Left ventricle myocardium superior (tissue), 1 donor: ENCODE measurements at regions not wholly inside any gene's neighbourhood (a gene's known extent, or its start where the extent isn't known, plus 50 kb on each side); places are given as distances from the start of the nearest gene placed in this dataset.

ENCODE experiments used
- ATAC-seq: fragments of 200-7000 bp; cut with Tn5 transposase; one replicate; pipeline ENCODE4 v1.9.1; 2020; ENCODE audit warnings: mild to moderate bottlenecking, moderate library complexity
- DNase-seq: peaks from one replicate; pipeline ENCODE4 v3.0.0-alpha.2; 2020
- intact Hi-C: fragments of 100-400 bp; cut with micrococcal nuclease; formaldehyde crosslinking; loops from one replicate; pipeline ENCODE4 v1.11.0; 2022
- donor health status: DM: no; HTN: yes; CAD: no; lungs with severe emphysema.

DNA sequence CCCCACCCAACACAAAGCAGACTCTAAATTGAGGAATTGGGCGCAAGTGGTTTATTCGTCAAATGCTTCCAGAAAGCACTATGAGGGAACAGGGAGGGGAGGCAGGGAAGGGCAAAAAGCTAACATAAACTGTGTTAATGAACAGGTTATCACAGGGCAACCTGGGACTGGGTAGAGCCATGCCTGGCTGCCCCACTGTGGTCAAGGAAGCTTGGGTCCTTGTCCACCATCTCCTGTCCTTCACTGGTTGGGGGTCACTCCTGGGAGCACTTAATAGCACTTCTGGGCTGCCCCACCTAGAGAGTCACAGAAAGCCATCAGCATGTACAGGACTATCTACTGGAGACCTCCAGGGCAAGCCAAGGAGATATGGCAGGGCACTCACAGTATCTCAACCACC is 102.3 kb downstream of the LINC00237 start:
- intact Hi-C loops = no loop called here
- DNase-seq = no peak
- ATAC-seq = no peak

DNA sequence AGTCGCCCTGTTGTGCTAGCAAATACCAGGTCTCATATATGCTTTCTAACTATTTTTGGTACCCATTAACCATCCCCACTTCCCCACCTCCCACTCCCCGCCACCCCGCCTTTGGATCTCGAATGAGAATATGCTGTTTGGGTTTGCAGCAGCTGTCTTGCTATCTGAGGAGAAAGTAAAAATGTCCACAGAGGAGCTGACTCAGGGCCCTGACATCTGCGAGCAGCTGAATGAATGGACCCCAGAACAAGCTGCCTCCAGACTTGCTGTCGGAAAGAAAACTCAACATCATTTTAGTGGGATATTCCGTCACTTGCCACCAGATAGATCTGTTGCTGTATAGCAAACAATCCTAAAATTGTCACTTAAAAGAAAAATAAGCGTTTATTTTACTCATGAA is 103.7 kb downstream of the LINC00237 start:
- intact Hi-C loops = no loop called here
- ATAC-seq = no peak
- DNase-seq = no peak

DNA sequence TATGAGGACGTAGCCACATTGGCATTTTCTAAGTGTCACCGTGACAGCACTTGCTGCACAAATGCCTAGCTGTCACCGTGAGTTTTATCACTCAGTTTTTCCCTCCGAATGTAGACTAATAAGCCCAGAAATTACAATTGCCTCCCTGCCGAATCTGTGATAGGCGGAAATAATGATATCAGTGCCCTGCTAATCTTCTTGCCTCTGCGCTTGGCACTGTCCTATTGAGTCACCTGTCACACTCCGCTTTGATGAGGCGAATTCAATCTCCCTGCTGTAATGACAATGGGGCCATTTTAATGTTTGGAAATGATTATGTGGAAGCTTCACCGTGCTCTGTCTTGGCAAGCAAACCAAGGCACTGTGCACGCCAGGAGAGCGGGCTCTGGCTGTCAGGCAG is 112.8 kb downstream of the LINC00237 start:
- intact Hi-C loops = no loop called here
- no peak for DNase-seq
- no peak for ATAC-seq

DNA sequence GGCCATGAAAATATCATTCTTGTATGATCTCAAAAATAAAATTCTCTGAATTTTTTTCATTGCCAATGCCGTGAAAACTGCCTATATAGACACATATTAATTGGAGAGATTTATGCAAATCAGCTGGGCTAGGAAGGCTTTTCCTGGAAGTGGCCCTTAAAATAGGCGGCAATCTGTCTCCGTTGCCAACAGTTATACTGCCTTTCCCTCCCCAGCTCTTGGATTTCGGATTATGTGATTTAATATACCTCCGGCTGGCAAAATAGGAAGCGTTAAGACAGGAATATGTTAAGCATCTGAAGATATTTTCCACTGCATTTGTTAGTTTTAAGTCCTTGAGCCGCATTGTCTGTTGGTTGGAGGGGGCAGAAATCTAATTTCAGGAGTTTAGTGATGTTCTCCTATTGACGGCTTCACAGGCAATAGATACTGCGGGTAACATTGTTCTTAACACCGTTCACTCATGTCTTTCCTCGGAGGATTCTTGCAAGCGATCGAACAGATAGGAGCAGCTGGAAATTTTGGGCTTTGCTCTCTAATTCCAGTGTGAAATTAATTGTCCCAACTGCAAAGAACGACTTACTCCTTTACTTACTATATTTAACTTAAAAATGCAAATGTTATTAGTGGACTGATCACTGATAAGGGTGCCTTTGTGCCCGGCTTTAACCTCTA is 113.3 kb downstream of the LINC00237 start:
- intact Hi-C loops = no loop called here
- ATAC-seq (no peak), DNase-seq (no peak)

DNA sequence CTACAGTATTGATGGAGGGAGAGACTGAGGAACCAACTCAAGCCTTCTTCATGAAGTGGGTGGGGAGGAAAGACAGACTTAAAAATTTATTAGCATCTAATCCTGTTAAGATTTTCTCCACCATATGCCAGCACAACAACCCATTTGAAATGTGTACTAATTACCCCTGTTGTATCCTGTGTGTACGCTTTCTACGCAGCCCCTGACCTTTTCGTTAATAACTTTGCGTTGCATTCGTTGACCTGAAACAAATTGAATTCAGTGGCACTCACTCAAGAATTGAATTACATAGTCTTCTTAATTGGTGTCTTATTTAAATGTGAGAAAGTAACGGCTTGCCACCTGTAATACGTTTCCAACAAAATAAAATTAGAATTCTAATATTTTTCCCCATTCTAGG is 113.9 kb downstream of the LINC00237 start:
- ATAC-seq = no peak
- intact Hi-C loops = no loop called here
- DNase-seq = no peak

GRCh38 chr20:20989081-20989480 is 117.1 kb downstream of the LINC00237 start:
- DNase-seq (no peak), ATAC-seq (no peak)
- intact Hi-C loops = no loop called here

DNA sequence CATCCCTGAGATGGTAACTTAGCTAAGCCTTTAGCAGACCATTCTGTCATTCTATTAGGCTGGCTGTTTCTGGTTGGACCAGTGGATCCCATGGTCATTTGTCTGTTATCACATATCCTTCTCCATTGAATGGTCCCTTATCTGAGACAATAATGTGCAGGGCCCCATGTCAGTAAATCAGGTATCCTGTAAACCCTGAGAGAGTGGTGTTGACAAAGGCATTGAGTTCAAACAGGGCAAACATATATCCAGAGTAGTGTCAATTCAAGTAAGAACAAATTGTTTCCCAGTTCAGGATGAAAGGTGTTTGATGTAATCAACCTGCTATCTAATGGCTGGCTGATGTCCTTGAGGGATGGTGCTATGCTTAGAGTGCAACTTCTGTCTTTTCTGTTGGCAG is 126.2 kb downstream of the LINC00237 start:
- intact Hi-C loops = no loop called here

GRCh38 chr20:20977786-20978185 is 128.4 kb downstream of the LINC00237 start:
- ATAC-seq (no peak), DNase-seq (no peak)
- intact Hi-C loops = no loop called here

More for the DNA sequence above, 126.2 kb downstream of the LINC00237 start:
- DNase-seq = no peak
- no peak for ATAC-seq

DNA sequence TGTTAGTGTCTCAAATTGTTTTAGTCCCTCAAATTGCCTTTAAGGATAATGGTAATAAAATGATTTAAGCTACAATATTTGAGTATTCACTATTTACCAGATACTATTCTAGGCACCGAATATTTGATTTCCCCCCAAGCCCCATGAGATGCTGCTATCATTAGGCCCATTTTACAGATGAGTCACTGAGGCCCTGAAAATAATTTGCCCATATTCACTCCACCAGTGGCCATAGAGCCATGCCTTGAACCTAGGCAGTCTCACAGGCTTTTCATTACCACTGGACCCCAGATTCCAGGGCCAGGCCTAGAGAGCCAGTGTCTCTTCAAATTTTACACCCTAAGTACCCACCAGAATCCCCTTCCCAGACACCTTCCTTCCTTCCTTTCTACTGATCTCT is 133.7 kb downstream of the LINC00237 start:
- ATAC-seq = no peak
- intact Hi-C loops = no loop called here
- DNase-seq = no peak

- intact Hi-C loops = no loop called here
- DNase-seq = no peak
Observed at GRCh38 chr20:20971810-20972209, 134.3 kb downstream of the LINC00237 start.

DNA sequence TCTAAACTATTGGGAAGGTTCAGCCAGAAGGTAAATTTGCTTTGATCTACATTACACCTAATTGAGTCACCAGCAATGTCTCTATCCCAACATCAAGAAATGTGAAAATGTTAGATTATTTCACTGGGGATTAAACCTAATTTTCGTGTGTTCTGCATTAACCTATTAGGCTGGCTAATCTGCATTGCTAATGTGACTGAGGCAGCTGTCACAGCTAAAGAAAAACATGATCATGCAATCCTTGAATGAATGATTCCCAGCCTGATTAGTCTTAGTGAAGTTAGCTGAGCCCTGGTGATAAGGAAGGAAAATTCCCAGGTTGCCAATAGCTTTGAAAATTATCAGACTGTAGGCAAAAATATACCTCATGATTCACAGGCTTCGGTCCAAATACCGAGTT is 135.3 kb downstream of the LINC00237 start:
- intact Hi-C loops = no loop called here
- ATAC-seq = no peak

More at GRCh38 chr20:20971810-20972209, 134.3 kb downstream of the LINC00237 start:
- no peak for ATAC-seq

DNA sequence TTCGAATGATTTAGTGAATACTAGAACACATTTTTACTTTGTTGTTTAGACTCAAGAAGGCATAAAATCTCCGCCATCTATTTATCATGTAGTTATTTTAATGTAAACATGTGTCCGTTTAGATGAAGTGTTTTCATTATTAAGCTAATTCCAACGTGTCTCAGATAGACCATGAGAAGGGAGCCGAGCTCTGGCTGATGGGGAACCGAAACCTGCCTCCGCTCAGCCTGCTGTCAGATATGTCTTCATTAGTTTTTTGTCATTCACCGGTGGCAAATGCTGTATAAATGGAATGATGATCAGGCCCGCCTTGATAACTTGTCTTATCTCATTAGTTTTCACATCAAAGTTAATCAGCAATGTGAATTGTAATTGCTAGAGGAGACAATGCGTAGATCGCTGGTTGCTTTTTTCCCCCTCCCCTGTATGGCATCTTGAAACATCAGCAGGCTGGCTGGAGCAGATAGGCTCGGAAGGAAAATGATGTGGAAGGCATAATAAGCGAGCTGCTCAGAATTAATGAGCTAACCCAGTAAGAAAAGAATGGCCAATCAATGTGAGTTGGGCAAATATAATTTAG is 136.4 kb downstream of the LINC00237 start:
- no peak for ATAC-seq

More for the DNA sequence above, 135.3 kb downstream of the LINC00237 start:
- DNase-seq = no peak

DNA sequence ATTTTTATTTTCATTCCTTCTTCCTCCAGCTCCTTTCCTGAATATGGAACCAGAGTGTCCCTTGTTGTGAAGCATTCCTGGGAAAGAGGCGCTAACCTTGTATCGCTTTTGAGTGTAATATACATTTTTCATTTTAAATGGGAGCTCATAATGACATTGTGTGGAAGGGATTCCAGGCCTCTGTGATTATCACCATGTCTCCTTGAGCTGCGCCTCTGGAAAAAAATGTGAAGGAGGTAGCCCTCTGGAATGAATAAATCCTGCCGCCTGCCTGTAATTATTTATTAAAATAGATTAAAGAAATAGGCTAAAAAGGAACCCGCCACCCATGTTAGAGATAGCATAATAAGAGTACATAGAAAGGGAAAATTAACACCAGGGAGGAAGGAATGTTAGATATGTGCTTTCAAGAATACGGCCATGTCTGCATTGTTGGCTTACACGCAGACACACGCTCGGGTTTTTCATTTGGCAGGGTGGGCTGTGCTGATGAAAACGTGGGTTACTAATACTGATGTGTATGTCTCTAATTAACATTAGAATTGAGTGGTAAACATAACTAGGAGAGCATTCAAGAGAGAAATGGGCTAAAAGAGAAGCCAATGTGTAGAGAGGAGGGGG is 138.5 kb downstream of the LINC00237 start:
- intact Hi-C loops = no loop called here
- no peak for DNase-seq
- ATAC-seq = no peak

More for the DNA sequence above, 136.4 kb downstream of the LINC00237 start:
- no peak for DNase-seq
- intact Hi-C loops = no loop called here

GRCh38 chr20:20966171-20966570 is 140.0 kb downstream of the LINC00237 start:
- no peak for ATAC-seq
- intact Hi-C loops = no loop called here
- DNase-seq = no peak

DNA sequence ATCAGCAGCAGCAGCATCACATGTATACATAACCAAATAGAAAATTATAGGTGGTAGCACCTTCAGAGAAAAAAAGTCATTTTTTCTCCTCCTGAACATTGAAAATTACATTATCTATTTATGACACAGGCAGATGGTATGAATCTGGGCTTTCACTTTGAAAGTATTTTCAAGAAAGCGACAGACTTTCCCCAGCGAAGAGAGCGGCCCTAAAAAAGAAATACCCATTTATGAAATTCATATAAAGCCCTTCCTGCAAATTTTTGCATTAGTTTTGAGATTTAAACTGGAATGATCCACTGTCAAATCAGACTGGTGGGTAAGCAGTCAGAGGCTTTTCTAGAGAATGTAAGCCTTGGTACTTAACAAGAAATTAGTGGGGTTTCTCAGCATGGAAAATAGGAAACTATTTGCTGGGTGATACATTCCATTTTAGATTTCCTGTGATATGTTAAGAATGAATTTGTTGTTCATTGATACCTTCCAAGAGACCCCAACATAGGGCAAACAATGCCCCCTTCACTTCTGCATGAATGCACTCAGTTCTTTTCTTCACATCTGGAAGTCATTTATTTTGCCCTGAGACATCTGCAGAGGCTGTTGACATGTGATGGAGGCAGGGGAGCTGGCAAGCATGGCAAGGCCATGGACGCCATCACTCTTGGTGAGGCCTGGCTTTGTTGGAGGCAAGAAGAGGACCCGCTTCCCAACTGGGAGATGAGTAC is 147.0 kb downstream of the LINC00237 start:
- DNase-seq (no peak), ATAC-seq (no peak)
- intact Hi-C loops = no loop called here

DNA sequence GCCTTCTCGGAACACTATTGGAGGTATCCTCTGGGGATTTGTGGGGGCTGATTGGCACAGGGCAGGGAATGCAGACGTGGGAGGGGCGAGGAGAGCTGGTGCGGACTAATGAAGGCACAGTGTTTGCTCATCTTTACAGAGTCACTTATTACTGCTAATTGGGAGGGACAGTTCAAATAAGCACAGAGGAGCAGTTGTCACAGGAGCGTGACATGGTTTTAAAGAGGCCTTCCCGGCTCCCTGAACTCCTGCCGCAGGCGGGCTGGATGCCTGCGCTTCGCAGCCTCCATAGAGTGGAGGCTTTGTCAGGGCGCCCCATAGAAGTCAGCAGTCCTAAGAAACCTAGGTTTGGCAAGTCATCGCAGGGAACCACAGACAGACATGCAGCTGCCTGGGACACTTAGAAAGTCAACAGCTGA is 149.6 kb downstream of the LINC00237 start:
- intact Hi-C loops = no loop called here
- no peak for ATAC-seq
- no peak for DNase-seq

- intact Hi-C loops = no loop called here
- DNase-seq (no peak), ATAC-seq (no peak)
Observed at GRCh38 chr20:20955892-20956291, 150.3 kb downstream of the LINC00237 start.

DNA sequence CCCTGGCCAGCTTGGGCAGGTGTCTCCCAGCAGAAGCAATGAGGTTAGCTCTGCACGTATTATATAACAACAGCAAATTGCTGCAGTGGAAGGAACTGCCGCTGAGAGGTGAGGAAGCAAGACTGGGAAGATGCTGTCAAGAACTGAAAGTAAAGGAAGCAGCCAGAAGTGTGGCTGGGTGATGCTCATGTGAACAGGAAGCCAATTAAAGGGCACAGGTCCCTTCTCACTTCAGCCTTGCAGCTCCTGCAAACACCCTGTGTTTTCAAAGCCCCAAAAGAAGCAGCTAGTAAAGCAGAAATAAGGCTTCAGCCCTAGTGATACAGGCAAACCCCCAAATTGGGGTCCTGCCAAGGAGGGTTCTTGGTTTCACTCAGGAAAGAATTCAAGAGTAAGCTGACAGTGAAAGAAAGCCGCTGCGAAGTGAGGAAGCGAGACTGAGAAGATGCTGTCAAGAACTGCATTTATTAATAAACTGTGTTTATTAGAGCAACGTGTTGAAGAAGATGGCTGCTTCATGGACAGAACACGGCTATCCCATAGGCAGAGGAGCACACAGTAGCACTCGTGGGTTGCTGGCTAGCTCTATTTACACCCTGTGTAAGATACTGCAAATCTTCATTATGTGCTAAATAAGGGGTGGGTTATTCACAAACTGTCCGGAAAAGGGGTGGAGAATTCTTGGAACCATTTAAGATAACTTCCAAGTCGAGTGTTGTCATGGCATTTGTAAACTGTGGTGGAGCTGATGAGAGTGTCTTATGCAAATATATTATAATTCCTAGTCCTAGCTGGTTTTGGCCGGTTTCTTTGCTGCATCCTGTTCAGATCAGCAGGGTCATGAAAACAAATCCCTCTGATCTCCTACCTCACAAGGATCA is 152.2 kb downstream of the LINC00237 start:
- DNase-seq (no peak), ATAC-seq (no peak)
- intact Hi-C loops = no loop called here

DNA sequence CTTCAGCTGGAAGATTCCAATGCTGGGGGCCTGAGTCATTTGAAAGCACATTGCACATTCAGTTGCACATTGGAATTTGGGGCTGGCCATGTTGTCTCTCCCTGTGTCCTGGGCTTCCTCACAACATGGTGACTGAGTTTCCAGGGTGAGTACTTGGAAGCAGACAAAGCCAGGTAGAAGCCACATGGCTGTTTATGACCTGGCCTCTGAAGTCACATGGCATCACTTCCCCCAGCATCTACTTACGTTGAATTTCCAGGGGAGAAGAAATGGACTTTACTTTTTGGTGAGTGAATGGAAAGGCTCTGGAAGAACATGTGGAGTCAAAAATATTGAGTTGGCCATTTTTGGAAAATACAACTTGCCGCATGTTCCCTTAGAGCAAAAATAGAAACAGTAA is 155.5 kb downstream of the LINC00237 start:
- ATAC-seq = no peak
- intact Hi-C loops = no loop called here
- DNase-seq = no peak
